GM12872 (cell line): ENCODE measurements at regions not wholly inside any gene's neighbourhood (a gene's known extent, or its start where the extent isn't known, plus 50 kb on each side); places are given as distances from the start of the nearest gene placed in this dataset.

Experiments used
- TF ChIP-seq, protein P1 (sequence below): IDR thresholded peaks from 3 replicates; pipeline ENCODE4 v1.5.1; 2011; ENCODE audit warnings: low read depth, mild to moderate bottlenecking, low read length, moderate library complexity; ENCODE audit not compliant: insufficient read depth

DNA sequence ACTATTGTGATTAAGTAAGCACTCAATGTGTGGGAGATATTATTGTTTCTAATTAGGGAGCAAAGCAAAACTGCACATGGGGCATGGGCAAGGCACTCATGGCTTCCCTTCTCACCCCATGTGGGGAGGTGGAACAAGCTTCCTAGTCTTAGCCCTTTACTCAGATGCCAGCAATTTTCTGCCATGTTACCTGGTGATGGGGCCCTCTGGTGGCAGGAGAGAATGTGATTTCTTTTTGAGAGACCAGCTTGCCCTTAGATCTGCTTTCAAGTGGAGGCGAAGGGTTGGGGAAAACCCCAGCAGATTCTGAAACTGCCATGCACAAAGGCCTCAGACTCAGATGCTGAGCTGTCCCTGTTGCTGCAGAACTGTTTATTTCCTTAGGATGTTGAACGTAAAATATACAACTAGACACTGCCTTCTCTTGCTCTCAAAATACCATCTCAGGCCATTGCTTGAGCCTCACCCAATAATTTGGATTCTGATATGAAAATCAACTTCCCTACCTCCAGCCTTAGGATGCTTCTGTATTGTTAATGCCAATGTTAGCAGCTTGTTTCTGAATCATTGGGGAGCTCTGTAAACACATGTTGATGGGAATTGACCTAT lies 130.2 kb upstream of the TPRG1 start:
- TF ChIP-seq, protein P1, sequence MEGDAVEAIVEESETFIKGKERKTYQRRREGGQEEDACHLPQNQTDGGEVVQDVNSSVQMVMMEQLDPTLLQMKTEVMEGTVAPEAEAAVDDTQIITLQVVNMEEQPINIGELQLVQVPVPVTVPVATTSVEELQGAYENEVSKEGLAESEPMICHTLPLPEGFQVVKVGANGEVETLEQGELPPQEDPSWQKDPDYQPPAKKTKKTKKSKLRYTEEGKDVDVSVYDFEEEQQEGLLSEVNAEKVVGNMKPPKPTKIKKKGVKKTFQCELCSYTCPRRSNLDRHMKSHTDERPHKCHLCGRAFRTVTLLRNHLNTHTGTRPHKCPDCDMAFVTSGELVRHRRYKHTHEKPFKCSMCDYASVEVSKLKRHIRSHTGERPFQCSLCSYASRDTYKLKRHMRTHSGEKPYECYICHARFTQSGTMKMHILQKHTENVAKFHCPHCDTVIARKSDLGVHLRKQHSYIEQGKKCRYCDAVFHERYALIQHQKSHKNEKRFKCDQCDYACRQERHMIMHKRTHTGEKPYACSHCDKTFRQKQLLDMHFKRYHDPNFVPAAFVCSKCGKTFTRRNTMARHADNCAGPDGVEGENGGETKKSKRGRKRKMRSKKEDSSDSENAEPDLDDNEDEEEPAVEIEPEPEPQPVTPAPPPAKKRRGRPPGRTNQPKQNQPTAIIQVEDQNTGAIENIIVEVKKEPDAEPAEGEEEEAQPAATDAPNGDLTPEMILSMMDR: peak; percentile 59

DNA sequence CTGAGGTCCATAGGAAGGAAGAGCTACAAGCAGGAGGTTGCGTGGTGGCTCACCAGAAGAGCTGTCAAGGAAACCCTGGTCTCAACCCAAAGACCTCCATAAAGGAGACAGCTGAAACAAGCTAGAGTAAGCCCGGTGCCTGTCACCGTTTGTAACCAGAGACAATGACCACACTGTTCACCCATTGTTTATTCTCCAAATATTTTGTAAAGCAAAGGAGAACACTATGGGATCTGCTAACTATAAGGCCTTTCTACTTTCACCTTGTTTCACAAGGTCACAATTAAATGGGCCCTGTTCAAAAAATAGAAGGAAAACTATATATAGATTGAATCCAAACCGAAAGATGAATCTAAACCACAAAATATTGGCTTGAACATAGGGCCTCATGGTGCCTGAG lies 128.9 kb upstream of the TPRG1 start:
- TF ChIP-seq, protein P1: no peak

DNA sequence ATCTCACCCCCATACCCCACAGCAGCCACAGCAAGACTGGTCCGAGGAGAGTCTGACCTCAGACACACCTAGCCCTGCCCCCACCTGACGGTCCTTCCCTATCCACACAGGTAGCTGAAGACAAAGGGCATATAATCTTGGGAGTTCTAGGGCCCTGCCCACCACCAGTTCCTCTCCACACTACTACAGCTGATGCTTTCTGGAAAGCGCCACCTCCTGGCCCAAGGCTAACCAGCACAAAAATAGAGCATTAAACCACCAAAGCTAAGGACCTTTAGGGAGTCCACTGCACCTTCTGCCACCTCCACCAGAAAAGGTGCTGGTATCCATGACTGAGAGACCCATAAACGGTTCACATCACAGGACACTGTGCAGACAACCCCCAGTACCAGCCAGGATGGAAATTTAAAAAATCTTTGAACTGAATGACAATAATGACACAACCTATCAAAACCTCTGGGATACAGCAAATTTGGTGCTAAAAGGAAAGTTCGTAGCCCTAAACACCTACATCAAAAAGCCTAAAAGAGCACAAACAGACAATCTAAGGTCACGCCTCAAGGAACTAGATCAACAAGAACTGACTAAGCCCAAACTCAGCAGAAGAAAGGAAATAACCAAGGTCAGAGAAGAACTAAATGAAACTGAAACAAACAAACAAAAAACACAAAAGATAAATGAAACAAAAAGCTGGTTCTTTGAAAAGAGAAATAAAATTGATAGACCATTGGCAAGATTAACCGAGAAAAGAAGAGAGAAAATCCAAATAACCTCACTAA lies 122.1 kb upstream of the TPRG1 start:
- TF ChIP-seq, protein P1: peak; percentile 27; the same call in 1 of the 3 replicates

DNA sequence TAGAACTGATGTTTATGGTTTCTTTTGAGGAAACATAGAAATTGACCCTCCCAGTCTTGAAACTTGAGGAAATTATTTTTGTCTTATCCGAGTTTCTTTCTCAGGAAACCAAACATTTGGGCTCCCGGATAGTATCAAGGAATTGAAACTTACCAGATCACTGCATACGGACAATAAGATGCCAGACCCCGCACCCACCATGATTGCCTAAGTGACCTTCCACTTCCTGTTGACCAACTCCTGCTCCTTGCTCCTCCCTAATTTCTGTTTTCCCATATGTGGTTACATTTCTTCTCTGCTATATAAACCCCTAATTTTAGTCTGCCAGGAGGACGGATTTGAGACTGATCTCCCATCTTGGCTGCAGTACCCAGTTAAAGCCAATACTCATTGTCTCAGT lies 118.4 kb upstream of the TPRG1 start:
- TF ChIP-seq, protein P1: no peak

DNA sequence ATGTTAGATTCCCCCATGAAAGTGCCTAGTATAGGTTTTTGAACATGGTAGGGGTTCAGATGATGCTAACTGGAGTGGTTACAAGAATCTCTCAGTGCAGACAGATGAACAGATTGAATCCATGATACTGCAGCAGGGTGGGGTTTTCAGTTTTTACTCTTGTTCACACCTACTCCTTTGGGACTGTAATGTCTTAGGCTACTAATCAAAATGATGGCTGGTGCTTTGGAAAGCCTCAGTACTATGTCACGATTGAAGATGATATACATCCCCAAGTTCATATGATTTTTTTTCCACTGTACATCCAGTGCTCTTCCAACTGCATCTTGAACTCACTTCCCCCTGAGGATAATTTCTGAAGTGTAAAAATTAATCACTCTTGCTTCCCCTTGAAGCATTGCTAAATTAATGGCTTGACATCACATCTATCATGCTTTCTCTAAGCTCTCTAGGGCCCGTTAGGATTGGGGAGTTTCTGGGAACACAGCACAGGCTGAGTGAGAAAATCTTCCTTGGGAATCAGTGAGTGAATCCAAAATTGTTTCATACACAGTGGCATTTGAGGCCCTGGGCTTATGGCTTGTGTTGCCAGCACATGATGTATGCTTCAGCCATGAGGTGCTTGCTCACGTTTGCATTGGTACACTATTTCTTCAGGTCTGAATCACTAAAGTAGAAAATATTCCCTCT lies 115.0 kb upstream of the TPRG1 start:
- TF ChIP-seq, protein P1: no peak

DNA sequence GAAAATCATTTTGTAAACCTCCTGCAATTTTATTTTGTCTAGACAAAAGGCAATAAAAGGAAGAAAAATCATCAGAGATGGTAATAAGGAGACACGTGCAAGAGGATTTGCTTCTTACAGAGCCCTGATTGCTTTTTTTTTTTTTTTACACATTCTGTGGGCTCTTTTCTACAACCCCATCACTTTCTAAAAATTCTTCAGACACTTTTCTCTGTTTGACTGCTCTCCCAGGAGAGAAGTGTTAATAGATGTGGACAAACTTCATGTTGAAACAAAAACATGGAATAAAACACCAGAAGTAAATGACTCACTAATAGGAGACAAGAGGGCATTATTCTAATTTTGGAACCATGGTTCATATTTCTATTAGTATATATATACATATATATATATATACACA lies 114.4 kb upstream of the TPRG1 start:
- TF ChIP-seq, protein P1: no peak

DNA sequence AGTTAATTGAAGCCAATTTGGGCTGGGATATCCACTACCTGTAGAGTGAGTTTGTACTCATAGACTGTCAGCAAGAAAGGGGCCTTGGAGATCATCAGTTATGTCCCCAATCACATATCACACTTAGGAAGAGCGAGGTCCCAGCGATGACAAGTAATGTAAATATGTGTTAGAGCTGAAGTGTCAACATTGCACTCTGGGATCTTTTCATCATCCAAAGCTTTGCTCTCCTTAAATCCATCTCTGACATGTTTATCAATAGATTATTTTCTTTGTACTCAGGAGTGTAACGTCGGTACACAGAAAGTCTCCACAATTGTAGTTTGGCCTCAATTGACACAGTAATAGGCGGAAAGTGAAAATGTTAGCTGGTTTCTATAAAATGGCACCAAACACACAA lies 113.7 kb upstream of the TPRG1 start:
- TF ChIP-seq, protein P1: no peak
